ENCODE measurements at regions not wholly inside any gene's neighbourhood (a gene's known extent, or its start where the extent isn't known, plus 50 kb on each side); places are given as distances from the start of the nearest gene placed in this dataset.

GRCh38 chr21:27323331-27323730 is 356.4 kb upstream of the ADAMTS5 start:
- no peak for TF ChIP-seq POLR2A (IDR thresholded peaks at IDR 0.05)
- TF ChIP-seq CTCF (IDR thresholded peaks at IDR 0.05) = no peak
